NCI-H1417 treated with DMSO at 0.1 percent for 48 hours (cell line): ENCODE measurements at regions not wholly inside any gene's neighbourhood (a gene's known extent, or its start where the extent isn't known, plus 50 kb on each side); places are given as distances from the start of the nearest gene placed in this dataset.

ENCODE experiments used
- DNase-seq: peaks from one replicate; lab custom pipeline; 2025; lab: John Stamatoyannopoulos, UW

GRCh38 chrX:39895218-39896110 is 202.3 kb downstream of the BCOR start:
- DNase-seq = no peak

GRCh38 chrX:39896951-39897740 is 200.6 kb downstream of the BCOR start:
- DNase-seq = no peak

GRCh38 chrX:39897741-39898097 is 200.0 kb downstream of the BCOR start:
- no peak for DNase-seq

- no peak for DNase-seq
Observed at GRCh38 chrX:39898147-39898546, 199.6 kb downstream of the BCOR start.

- DNase-seq = no peak
Observed at GRCh38 chrX:39899059-39899458, 198.7 kb downstream of the BCOR start.

GRCh38 chrX:39899856-39900776 is 197.6 kb downstream of the BCOR start:
- DNase-seq = peak; percentile 67

GRCh38 chrX:39900777-39901170 is 197.0 kb downstream of the BCOR start:
- no peak for DNase-seq

- DNase-seq = no peak
Observed at GRCh38 chrX:39903343-39903742, 194.4 kb downstream of the BCOR start.

- DNase-seq = no peak
Observed at GRCh38 chrX:39903937-39904336, 193.8 kb downstream of the BCOR start.

GRCh38 chrX:39904816-39905537 is 192.8 kb downstream of the BCOR start:
- no peak for DNase-seq

- no peak for DNase-seq
Observed at GRCh38 chrX:39905538-39905891, 192.2 kb downstream of the BCOR start.

GRCh38 chrX:39905946-39906345 is 191.8 kb downstream of the BCOR start:
- no peak for DNase-seq

GRCh38 chrX:39907964-39908661 is 189.6 kb downstream of the BCOR start:
- no peak for DNase-seq

GRCh38 chrX:39909996-39910395 is 187.8 kb downstream of the BCOR start:
- DNase-seq = no peak

GRCh38 chrX:39910651-39911050 is 187.1 kb downstream of the BCOR start:
- no peak for DNase-seq

GRCh38 chrX:39911278-39911897 is 186.4 kb downstream of the BCOR start:
- DNase-seq = no peak

GRCh38 chrX:39912126-39912525 is 185.6 kb downstream of the BCOR start:
- DNase-seq = no peak

GRCh38 chrX:39915081-39915480 is 182.7 kb downstream of the BCOR start:
- DNase-seq = no peak

GRCh38 chrX:39915596-39915995 is 182.2 kb downstream of the BCOR start:
- no peak for DNase-seq

- DNase-seq = no peak
Observed at GRCh38 chrX:39921838-39922237, 175.9 kb downstream of the BCOR start.

GRCh38 chrX:39922488-39922887 is 175.3 kb downstream of the BCOR start:
- no peak for DNase-seq
